ENCODE measurements at regions not wholly inside any gene's neighbourhood (a gene's known extent, or its start where the extent isn't known, plus 50 kb on each side); places are given as distances from the start of the nearest gene placed in this dataset.

GRCh38 chr5:123800640-123801039 lies 288.7 kb downstream of the CSNK1G3 start:
- TF ChIP-seq CTCF (IDR thresholded peaks at IDR 0.05) = no peak
- TF ChIP-seq ZFX (IDR thresholded peaks at IDR 0.05; ENCODE audit: borderline replicate concordance) = no peak
- no peak overlapping the region for H3K27ac ChIP-seq

GRCh38 chr5:123795688-123796087 lies 283.7 kb downstream of the CSNK1G3 start:
- TF ChIP-seq CTCF (IDR thresholded peaks at IDR 0.05) = no peak
- TF ChIP-seq ZFX (IDR thresholded peaks at IDR 0.05; ENCODE audit: borderline replicate concordance) = no peak
- no peak overlapping the region for H3K27ac ChIP-seq

DNA sequence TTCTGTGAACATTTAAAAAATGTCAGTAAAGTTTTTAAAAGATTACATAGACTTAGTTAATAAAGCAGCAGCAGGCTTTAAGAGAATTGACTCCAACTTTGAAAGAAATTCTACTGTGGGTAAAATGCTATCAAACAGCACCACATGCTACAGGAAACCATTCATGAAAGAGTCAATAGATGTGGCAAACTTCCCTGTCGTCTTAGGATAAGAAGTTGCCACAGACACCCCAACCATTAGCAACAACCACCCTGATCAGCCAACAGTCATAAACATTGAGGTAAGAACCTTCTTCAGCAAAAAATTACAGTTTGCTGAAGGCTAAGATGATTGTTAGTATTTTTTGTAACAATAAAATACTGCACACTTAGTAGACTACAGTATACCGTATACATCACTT lies 278.2 kb downstream of the CSNK1G3 start:
- H3K27ac ChIP-seq = no peak overlapping the region
- no peak for TF ChIP-seq CTCF (IDR thresholded peaks at IDR 0.05)
- TF ChIP-seq ZFX (IDR thresholded peaks at IDR 0.05; ENCODE audit: borderline replicate concordance) = no peak

DNA sequence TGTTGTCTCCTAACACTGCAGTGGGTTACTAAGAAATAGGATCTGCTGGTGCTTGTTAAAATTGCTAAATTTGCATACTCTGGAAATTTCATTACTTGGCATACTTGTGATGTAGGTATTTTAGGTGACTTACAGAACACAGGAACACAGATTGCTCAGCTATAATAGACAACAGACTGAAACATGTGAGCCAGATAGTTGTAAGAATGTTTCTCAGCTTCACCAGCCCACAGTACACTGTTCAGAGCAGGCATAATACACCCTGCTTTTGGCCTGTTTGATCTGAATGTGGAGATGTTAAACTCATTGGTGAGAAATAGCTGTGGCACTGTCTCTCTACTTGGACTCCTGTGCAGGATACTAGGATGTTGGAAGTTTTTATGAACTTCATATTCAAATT lies 275.7 kb downstream of the CSNK1G3 start:
- TF ChIP-seq ZFX (IDR thresholded peaks at IDR 0.05; ENCODE audit: borderline replicate concordance) = no peak
- no peak overlapping the region for H3K27ac ChIP-seq

DNA sequence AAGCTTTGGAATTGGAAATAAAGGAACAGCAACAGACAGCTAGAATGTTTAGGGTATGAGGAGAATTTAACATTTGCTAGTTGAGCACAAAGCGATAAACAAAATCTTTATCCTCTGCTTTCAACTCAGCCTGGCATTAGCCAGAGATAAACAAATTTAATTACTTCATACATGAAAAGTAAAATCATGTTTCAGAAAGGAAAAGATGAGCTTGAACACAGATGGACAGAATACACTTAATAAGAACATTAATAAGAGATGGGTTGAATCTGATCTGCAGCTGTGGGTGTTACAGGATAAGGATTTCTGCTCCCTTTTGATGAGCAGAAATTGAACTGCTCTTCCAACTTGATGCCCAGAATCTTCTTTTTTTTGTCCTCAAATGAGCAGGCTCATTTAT lies 275.2 kb downstream of the CSNK1G3 start:
- no peak overlapping the region for H3K27ac ChIP-seq
- TF ChIP-seq ZFX (IDR thresholded peaks at IDR 0.05; ENCODE audit: borderline replicate concordance) = no peak
- no peak for TF ChIP-seq CTCF (IDR thresholded peaks at IDR 0.05)

DNA sequence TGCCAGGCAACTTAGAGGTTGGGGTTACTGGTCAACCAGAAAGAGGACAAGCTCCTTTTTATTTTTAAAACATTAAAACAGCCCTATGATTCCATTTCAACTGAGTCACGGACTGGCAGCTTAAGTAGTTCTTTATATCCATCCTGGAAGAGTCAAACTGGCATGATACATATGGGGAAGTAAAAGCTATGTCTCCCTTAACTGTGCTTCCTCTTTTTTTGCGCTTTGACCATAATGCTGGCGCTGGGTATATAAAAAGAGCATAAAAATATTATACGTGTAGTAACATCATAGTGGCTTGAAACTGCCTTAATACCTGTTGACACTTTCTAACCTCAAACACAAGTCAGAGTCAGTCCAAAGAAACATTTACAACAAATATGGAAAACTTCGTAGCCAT lies 274.4 kb downstream of the CSNK1G3 start:
- H3K27ac ChIP-seq = no peak overlapping the region
- TF ChIP-seq CTCF (IDR thresholded peaks at IDR 0.05) = no peak
- TF ChIP-seq ZFX (IDR thresholded peaks at IDR 0.05; ENCODE audit: borderline replicate concordance) = no peak

DNA sequence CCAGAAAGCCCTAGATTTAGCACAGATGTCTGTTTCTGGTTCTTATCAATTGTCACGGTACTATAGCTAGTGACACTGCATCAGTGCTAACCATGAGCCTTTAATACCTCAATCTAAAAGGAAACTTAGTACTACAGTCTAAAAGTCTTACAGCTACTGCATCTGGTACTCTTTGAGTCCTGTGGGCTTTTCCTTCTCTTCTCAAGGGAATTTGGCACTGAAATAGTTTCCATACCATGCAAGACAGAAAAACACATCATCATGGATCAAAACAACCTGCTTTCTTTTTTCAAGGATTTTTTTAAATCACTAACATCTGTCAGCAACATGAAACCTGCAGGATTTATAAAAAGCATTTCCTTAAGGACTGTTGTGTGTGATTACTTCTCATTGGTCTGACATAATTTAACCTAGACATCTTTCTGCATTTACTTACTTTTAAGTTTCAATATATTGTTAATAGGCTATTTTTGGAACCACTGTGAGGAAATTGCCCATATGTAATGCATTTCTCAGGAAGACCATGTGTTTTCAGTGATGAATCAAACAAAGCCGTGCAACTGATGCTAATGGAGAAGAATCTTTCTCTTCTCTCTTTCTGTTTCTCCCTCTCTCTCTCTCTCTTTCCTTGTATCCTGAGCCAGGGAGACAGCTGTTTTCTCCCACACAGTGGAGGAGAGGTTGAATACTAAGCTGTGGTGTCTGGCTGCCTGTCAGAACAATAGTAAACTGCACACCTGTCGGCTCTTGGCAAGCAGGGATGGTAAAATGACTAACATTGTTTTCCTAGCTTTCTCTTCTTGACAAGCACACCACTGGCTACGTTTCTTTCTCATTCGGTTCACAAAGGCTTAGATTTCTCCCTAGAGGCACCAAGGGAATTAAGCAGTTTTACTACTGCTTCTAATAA lies 273.4 kb downstream of the CSNK1G3 start:
- TF ChIP-seq ZFX (IDR thresholded peaks at IDR 0.05; ENCODE audit: borderline replicate concordance) (no peak), CTCF (IDR thresholded peaks at IDR 0.05) (no peak)
- no peak overlapping the region for H3K27ac ChIP-seq

Data from 22Rv1 (cell line).